Activated T-helper 17 cell treated with anti-CD3 and anti-CD28 coated beads, Interleukin-2, amount 50 U/mL, for 72 hours (primary cell): ENCODE measurements at regions not wholly inside any gene's neighbourhood (a gene's known extent, or its start where the extent isn't known, plus 50 kb on each side); places are given as distances from the start of the nearest gene placed in this dataset.
"Not testable (repeated sequence)": the region's sequence is repeated elsewhere in the genome, so short reads cannot be mapped to it uniquely, and the experiment has no call there.

Experiments used
- ATAC-seq: fragments of 150-1000 bp; cut with Tn5 transposase; replicated peaks from 2 replicates; pipeline ENCODE4 v1.10.0; 2021; ENCODE audit warnings: mild to moderate bottlenecking, moderate library complexity
- H3K27ac Mint-ChIP-seq: one replicate; pipeline ENCODE4 v1.8.0; 2022; ENCODE audit warnings: mixed read lengths
- H3K27me3 Mint-ChIP-seq: one replicate; pipeline ENCODE4 v1.8.0; 2022; ENCODE audit warnings: mixed read lengths
- H3K36me3 Mint-ChIP-seq: one replicate; pipeline ENCODE4 v1.8.0; 2022; ENCODE audit warnings: low read depth, mild to moderate bottlenecking, mixed read lengths
- H3K4me1 Mint-ChIP-seq: one replicate; pipeline ENCODE4 v1.8.0; 2022; ENCODE audit warnings: mixed read lengths
- H3K4me3 Mint-ChIP-seq: one replicate; pipeline ENCODE4 v1.8.0; 2022; ENCODE audit warnings: mild to moderate bottlenecking, mixed read lengths
- H3K9me3 Mint-ChIP-seq: one replicate; pipeline ENCODE4 v1.8.0; 2022; ENCODE audit warnings: mixed read lengths

DNA sequence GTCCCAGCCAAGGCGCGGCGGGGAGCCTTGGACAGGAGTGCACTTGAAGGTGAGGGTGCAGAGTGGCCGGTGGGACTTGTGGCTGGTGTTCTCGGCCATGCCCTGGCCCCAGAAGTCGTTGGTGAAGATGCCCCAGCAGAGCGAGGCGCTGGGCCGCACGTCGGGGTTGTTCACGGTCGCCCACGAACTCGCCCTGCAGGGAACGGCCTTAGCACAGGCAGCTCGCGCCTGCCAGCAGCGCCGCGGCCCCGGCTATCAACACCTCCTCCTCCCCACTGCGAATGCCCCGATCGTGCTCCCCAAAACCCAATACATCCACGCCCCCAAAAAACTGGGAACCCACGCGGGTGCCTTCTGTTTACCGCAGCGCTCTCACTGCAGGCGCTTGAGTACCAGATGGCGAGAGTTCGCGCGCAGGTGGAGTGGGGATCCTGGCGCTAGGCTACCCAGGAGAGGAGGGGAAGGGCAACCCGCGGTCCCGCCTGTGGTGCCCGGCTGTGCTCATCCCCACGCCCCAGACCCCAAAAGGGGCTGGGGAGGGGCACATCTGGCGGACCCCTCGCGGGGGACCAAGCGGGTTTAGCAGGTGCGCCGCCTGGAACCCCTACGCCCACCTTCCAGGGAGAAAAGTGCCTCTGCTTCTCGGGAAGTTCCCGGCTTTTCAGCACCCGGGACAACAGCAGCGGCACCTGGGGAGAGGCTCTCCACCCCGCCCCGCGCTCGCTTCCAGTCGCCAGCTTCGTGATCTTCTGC lies 386.3 kb upstream of the TMTC1 start:
- Mint-ChIP-seq H3K36me3 (no peaks in the 10 kb centered on the region), H3K9me3 (no peaks in the 10 kb centered on the region), H3K27ac (no peak overlapping the region), H3K4me3 (no peak overlapping the region), H3K27me3 (peaks cover 4% of the 10 kb centered on the region), H3K4me1 (no peaks in the 10 kb centered on the region)
- ATAC-seq, result no peak

DNA sequence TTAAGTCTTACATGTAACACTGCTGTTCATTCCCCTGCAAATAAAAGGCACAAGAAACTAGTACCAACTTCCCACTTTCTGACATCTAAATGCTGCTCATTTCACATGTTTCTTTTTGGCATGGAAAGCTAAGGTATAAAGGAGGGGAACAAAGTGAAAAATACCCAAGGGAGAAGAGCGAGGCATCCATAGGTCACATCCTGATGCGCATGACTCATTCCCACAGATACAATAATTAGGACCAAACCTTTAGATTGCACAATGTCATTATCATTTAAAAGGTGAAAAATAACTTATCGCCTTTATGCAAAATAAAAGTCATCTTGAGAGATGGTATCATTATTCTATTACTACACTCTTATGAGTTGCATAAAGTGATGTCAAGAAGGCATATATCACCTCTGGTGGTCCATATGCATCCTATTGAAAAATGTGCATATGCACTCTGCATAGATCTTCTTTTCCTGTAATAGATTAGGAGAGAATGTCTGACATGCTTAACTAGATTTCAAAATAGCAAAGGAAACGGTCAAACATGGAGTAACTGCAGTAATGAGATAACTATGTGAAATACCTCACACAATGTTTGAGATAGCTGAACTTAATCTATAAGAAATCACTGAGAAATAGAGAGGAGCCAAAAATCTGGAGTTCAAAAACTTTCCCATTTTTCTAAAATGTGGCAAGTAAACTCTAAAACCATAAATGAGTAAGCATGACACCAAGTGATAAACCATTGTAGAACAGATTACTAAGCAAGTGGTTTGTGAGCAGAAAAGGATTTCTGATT lies 382.5 kb upstream of the TMTC1 start:
- Mint-ChIP-seq H3K36me3 (no peaks in the 10 kb centered on the region), H3K4me3 (no peak overlapping the region), H3K9me3 (peaks cover 4% of the 10 kb centered on the region), H3K4me1 (no peaks in the 10 kb centered on the region), H3K27me3 (peaks cover under 1% of the 10 kb centered on the region), H3K27ac (no peak overlapping the region)
- no peak for ATAC-seq

DNA sequence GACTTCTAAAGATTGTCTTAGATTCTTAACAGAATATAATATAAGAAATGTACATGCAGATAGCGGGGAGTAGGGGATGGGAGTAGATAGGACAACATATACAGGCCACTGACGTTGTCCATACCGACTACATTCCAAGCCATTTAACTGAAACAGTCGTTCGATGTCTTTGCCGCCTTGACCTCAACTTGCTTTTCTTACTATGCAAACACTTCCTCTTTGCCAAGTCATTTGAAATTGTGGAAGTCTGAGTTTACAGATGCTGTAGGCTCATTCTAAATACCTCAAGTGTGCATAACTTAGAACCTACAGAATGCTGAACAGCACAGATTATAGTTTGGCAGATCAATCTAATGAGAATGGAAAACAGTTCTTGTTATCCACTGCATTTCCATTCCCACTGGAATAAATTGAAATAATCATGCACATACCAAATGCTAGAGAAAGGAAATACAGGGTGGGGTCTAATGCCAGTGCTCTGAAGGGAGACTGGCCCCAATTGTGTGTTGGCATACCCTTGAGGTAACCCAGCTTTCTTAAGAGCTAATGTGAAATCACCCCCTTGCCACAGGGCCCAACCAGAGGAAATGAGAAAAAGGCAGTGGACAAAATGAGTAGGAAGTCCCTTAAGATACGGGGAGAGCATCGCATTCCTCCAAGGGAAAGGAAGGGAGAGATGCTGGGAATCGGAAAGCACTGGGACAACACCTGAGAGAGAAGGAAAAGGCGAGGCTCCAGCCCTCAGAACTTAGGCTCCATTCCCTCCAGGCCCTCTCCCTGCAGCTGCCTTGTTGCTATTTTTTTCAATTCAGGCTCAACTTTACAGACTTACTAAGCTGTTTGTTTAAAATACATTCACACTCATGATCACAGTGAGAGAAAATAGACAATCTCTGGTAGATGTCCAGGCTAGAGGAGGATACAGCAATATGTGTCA lies 380.9 kb upstream of the TMTC1 start:
- no peak for ATAC-seq
- Mint-ChIP-seq H3K27ac (no peak overlapping the region), H3K27me3 (no peaks in the 10 kb centered on the region), H3K4me1 (no peaks in the 10 kb centered on the region), H3K4me3 (no peak overlapping the region), H3K9me3 (peaks cover 4% of the 10 kb centered on the region), H3K36me3 (no peaks in the 10 kb centered on the region)

DNA sequence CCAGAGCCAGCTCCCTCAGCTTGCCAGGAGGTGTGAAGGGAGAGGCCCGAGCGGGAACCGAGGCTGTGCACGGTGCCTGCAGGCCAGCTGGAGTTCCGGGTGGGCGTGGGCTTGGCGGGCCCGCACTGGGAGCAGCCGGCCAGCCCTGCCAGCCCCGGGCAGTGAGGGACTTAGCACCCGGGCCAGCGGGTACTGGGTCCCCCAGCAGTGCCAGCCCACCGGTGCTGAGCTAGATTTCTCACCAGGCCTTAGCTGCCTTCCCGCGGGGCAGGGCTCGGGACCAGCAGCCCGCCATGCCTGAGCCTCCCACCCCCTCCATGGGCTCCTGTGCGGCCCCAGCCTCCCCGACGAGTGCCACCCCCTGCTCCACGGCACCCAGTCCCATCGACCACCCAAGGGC lies 373.1 kb upstream of the TMTC1 start:
- ATAC-seq, H3K27ac Mint-ChIP-seq: not testable (repeated sequence)

DNA sequence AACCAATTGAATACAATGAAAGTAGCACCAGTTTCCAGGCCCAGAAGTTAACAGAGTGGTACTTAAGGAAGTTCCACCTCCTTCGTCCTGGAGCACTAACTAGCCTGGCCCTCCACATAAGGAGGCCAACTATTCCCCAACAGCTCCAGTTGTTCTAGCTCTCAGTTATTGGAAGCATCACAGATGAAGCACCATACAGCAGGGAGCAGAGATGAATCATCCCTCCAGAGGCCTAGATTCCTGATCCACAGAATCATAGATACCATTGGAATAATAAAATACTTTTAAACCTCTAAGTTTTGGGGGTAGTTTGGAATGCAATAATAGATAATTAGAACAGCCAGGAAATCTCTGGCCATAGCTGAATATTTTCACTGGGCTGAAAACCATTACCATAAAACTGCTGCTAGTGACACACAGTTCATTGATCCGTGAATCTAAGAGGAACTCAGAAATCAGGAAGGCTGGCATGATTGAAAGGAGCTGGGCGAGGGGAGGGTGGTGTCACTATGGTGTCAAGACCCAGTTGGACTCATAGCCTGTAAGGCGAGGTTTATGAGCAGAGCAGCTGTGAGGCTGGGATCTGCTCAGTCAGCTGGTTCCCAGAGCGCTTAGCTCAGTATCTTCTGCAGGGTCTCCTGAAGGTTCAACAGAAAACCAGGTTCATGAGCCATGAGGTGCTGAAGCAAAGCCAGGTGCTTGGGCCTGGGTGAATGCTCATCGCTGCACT lies 371.4 kb upstream of the TMTC1 start:
- Mint-ChIP-seq H3K4me1 (no peaks in the 10 kb centered on the region), H3K27ac (no peak overlapping the region), H3K27me3 (peaks cover 3% of the 10 kb centered on the region), H3K4me3 (no peak overlapping the region), H3K36me3 (no peaks in the 10 kb centered on the region), H3K9me3 (peaks cover 11% of the 10 kb centered on the region)
- no peak for ATAC-seq

More for the DNA sequence above, 373.1 kb upstream of the TMTC1 start:
- H3K27me3 Mint-ChIP-seq, H3K4me3 Mint-ChIP-seq, H3K4me1 Mint-ChIP-seq, H3K36me3 Mint-ChIP-seq: not testable (repeated sequence)
- H3K9me3 Mint-ChIP-seq, result peaks cover 10% of the 10 kb centered on the region

DNA sequence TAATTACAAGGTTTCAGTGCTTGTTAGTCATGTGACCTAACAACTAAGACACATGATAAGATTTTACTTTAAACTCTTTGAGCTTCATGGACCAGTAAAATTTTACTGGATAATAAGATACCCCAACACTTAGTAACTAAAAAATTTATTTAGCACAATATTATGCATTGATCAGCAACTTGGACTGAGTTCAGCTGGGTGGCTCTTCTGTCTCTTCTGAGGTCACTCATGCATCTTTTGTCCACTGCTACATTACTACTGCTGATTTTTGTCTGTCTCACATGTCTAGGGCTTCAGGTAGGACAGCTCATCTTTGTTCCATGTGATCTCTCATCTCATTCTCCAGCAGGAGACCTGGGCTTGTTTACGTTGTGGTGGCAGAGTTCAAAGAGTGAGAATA lies 370.2 kb upstream of the TMTC1 start:
- Mint-ChIP-seq H3K36me3 (no peaks in the 10 kb centered on the region), H3K4me1 (no peaks in the 10 kb centered on the region), H3K4me3 (no peak overlapping the region), H3K27me3 (peaks cover 3% of the 10 kb centered on the region), H3K27ac (no peak overlapping the region), H3K9me3 (peaks cover 8% of the 10 kb centered on the region)
- no peak for ATAC-seq

DNA sequence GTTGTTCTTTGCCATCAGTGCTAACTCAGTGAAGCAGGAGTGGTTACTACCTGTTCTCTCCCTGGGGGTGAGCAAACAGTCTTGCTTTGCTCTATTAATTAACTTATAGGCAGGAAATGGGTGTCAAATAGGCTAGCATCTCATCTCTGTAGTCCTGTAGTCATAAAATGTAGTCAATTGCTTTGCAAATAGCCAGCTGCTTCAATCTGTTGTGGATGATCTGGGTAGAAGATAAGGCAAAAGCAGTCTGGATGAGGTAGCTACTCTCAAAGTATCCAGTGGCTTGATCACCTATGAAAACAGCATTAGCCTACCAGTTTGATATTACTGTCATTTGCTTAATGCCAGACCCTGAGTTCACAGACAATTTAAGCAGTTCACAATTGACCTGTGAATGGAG lies 369.0 kb upstream of the TMTC1 start:
- Mint-ChIP-seq H3K27me3 (peaks cover 3% of the 10 kb centered on the region), H3K27ac (no peak overlapping the region), H3K4me1 (no peaks in the 10 kb centered on the region), H3K9me3 (peaks cover 8% of the 10 kb centered on the region), H3K4me3 (no peak overlapping the region), H3K36me3 (no peaks in the 10 kb centered on the region)
- no peak for ATAC-seq

DNA sequence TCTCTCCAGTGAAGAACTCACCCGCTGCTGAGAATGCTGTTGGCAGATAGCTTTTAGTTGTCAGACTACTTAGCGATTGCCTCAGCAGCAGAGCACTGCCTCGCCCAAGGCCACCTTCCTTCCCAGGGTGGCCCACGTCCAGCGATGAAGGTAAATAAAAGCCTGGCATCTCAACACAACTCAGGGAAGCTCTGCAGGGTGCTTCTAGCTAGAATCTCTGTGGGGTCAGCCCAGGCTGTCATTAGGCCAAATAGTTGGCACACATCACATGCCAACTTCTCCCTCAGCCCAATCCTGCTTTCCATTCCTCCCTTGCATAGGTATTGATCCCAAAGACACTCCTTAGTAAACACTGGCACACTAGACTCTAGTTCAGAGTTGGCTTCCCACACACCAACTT lies 368.1 kb upstream of the TMTC1 start:
- no peak for ATAC-seq
- peaks cover 3% of the 10 kb centered on the region for H3K27me3 Mint-ChIP-seq
- no peaks in the 10 kb centered on the region for H3K36me3 Mint-ChIP-seq
- H3K4me3 Mint-ChIP-seq, result no peak overlapping the region
- H3K4me1 Mint-ChIP-seq, result no peaks in the 10 kb centered on the region
- H3K27ac Mint-ChIP-seq, result no peak overlapping the region
- H3K9me3 Mint-ChIP-seq, result peaks cover 8% of the 10 kb centered on the region

DNA sequence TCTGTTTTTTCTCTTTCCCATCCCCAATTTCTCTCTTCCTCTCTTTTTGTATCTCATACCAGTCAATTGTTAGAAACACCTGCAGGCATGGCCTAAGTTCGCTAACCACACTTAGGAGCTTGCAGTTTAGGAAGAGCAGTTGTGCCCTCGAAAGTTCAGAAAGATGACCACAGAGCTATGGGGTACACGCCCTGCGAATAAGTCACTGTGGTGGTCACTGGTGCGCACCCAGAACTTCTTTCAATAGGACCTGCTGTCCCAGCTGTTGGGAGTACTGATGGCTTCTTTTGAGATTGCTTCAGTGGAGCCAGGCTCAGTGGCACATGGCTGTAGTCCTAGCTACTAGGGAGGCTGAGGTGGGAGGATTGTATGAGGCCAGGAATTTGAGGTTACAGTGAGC lies 362.8 kb upstream of the TMTC1 start:
- Mint-ChIP-seq H3K9me3 (no peaks in the 10 kb centered on the region), H3K36me3 (no peaks in the 10 kb centered on the region), H3K4me1 (no peaks in the 10 kb centered on the region)

DNA sequence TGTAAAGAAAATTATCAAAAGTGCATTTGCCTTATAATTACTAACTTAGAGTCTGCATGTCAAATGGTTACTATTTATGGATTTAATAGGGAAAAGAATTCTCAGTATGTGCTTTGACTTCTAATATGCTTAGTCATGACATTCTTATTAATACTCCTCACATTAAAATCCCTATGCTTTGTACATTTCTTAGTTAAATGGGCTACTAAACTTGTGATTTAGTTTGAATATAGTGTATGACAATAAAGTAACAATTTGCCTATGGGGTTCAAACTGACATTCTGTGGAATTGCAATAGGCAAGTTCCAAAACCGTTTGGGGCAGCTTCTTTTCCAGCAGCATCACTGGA lies 361.9 kb upstream of the TMTC1 start:
- Mint-ChIP-seq H3K4me3 (no peak overlapping the region), H3K9me3 (no peaks in the 10 kb centered on the region), H3K36me3 (no peaks in the 10 kb centered on the region), H3K27me3 (no peaks in the 10 kb centered on the region), H3K4me1 (no peaks in the 10 kb centered on the region), H3K27ac (no peak overlapping the region)
- ATAC-seq, result no peak

More for the DNA sequence above, 362.8 kb upstream of the TMTC1 start:
- Mint-ChIP-seq H3K27ac (no peak overlapping the region), H3K27me3 (no peaks in the 10 kb centered on the region), H3K4me3 (no peak overlapping the region)
- ATAC-seq, result no peak

DNA sequence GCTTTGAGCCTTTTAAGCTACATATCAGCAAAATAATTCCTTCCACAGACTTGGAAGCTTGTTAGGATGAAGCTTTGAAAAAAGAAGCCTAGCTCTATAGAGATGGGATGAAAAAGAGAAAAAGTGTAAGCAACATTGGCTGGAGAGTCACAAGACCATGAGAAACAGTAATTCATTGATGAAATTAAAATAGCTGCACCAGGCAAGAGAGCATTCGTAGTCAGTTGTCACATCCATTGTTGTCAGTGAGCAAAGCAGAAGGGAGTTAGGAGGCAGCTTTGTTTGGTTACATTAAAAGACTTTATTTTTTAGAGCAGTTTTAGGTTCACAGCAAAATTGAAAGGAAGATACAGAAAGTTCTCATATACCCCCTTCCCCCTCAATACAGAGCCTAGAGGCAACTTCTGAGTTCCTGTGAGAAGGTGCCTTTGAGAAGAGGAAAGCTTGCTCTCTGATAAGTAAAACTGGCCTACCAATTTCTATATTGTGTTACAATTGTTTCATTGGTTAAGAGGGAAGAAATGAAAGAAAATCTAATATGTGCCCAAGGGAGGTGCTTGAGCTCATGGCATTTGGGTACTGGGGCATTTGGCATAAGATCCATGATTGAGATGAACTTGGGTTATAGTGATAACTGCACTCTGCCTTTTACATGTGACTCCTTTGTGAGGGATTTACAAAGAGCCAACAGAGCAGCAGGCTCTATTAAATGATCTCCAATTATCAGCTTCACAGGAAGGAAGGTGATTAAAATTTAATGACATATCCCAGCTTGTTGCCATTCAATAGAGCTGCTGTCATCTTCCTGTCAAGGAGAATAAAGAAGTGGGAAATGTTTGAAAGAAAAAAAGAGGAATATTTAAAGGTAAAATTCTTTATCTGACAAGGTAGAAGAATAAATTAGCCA lies 361.3 kb upstream of the TMTC1 start:
- H3K36me3 Mint-ChIP-seq, result no peaks in the 10 kb centered on the region
- peaks cover 2% of the 10 kb centered on the region for H3K9me3 Mint-ChIP-seq

DNA sequence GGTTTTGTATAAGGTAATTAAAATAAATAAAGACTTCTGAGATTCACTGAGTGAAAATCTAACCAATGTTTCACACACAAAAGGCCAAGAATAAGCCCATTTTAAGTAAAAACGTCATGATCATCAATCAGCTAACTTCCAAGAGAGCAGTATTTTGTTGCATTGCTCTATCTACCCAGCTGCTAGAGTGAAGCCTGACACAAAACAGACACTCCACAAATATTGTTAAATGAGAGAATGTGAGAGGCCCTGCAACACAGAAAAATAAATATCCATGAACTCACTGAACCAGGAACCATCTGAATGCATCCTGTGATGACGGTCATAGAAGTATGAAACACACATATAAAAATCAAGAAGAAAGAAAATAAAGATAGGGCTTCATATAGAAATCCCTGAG lies 358.6 kb upstream of the TMTC1 start:
- Mint-ChIP-seq H3K27ac (no peak overlapping the region), H3K4me3 (no peak overlapping the region), H3K4me1 (no peaks in the 10 kb centered on the region), H3K36me3 (no peaks in the 10 kb centered on the region), H3K9me3 (peaks cover 3% of the 10 kb centered on the region), H3K27me3 (no peaks in the 10 kb centered on the region)
- no peak for ATAC-seq

More for the DNA sequence above, 361.3 kb upstream of the TMTC1 start:
- Mint-ChIP-seq H3K27ac (no peak overlapping the region), H3K4me1 (no peaks in the 10 kb centered on the region), H3K4me3 (no peak overlapping the region), H3K27me3 (no peaks in the 10 kb centered on the region)
- ATAC-seq, result no peak

DNA sequence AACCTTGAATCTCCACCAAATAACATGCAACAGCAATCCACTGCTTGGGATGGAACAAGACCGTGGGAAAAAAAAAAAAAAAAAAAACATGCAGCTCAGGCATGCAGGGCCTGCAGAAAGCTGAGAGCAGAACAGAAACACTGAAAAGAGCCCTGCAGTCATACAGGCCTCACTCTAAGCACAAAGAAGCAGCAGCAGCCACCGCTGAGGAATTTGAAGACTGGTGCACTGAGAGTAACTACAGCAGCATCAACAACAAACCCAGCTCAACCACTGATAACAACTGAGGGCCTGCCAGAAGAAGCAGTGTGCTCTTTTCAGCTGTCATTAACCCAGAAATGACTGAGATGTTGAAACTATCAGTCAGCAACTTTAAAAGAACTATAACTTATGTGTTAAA lies 354.7 kb upstream of the TMTC1 start:
- no peaks in the 10 kb centered on the region for H3K27me3 Mint-ChIP-seq
- no peak overlapping the region for H3K27ac Mint-ChIP-seq
- peaks cover 3% of the 10 kb centered on the region for H3K9me3 Mint-ChIP-seq
- ATAC-seq, result no peak
- H3K4me1 Mint-ChIP-seq, result no peaks in the 10 kb centered on the region
- H3K36me3 Mint-ChIP-seq, result no peaks in the 10 kb centered on the region
- H3K4me3 Mint-ChIP-seq, result no peak overlapping the region
